Vagina (tissue), 2 donors: ENCODE measurements at regions not wholly inside any gene's neighbourhood (a gene's known extent, or its start where the extent isn't known, plus 50 kb on each side); places are given as distances from the start of the nearest gene placed in this dataset.

Experiments used
- DNase-seq, 2 donors: peaks; one replicate each; pipeline ENCODE4 v3.0.0-alpha.2; 2017; ENCODE audit errors: extremely low spot score in 2 of 2
- H3K27ac ChIP-seq: fragments of 200-600 bp; sonication (generic); one replicate; pipeline ENCODE4 v1.5.1; 2019
- H3K27me3 ChIP-seq: fragments of 200-600 bp; sonication (generic); one replicate; pipeline ENCODE4 v1.5.1; 2019
- H3K36me3 ChIP-seq, 2 donors: fragments of 200-600 bp; sonication (generic); one replicate each; pipeline ENCODE4 v1.5.1; 2017 to 2019
- H3K4me1 ChIP-seq: fragments of 200-600 bp; sonication (generic); one replicate; pipeline ENCODE4 v1.5.1; 2019
- H3K4me3 ChIP-seq, 2 donors: fragments of 200-600 bp; sonication (generic); 1 replicate in 1 of 2; 2 replicates in 1 of 2; pipeline ENCODE4 v1.5.1; 2016 to 2019
- H3K9me3 ChIP-seq: fragments of 200-600 bp; sonication (generic); one replicate; pipeline ENCODE4 v1.5.1; 2019
- CTCF ChIP-seq, 3 experiments: fragments of 450-650 bp in 2 of 3; fragments of 200-600 bp in 1 of 3; sonication (generic) in 1 of 3; IDR thresholded peaks; one replicate each; pipeline ENCODE4 v1.5.1; 2017 to 2019; ENCODE audit warnings: antibody characterized with exemption in 3 of 3, mild to moderate bottlenecking in 2 of 3, moderate library complexity in 2 of 3
- POLR2A ChIP-seq, 2 donors: fragments of 450-650 bp; IDR thresholded peaks; one replicate each; pipeline ENCODE4 v1.6.1; 2017; ENCODE audit warnings: antibody characterized with exemption in 2 of 2, mild to moderate bottlenecking in 2 of 2, moderate library complexity in 2 of 2
- POLR2AphosphoS5 ChIP-seq, 2 donors: sonication (generic); formaldehyde crosslinking; IDR thresholded peaks; one replicate each; pipeline ENCODE4 v1.9.0; 2017; ENCODE audit warnings: antibody characterized with exemption in 2 of 2, mild to moderate bottlenecking in 2 of 2, low read depth in 1 of 2; ENCODE audit not compliant: insufficient read depth in 1 of 2
- intact Hi-C: fragments of 100-400 bp; cut with DNase I; formaldehyde crosslinking; loops from one replicate; pipeline ENCODE4 v1.15.1; 2023

GRCh38 chr2:234403074-234403473 is 93.8 kb downstream of the ARL4C start:
- Histone ChIP-seq H3K4me3 (no peak overlapping the region), H3K36me3 (no peaks in the 10 kb centered on the region), H3K27ac (no peak overlapping the region), H3K27me3 (no peaks in the 10 kb centered on the region), H3K4me1 (no peaks in the 10 kb centered on the region), H3K9me3 (no peaks in the 10 kb centered on the region)
- no peak for DNase-seq
- intact Hi-C loops = no loop called here
- TF ChIP-seq POLR2AphosphoS5 (IDR thresholded peaks at IDR 0.05; ENCODE audit: insufficient read depth in 1 of 2, low read depth in 1 of 2) (no peak), CTCF (IDR thresholded peaks at IDR 0.05) (no peak), POLR2A (IDR thresholded peaks at IDR 0.05) (no peak)

- TF ChIP-seq POLR2A (IDR thresholded peaks at IDR 0.05) (no peak), POLR2AphosphoS5 (IDR thresholded peaks at IDR 0.05; ENCODE audit: insufficient read depth in 1 of 2, low read depth in 1 of 2) (no peak), CTCF (IDR thresholded peaks at IDR 0.05) (no peak)
Observed at GRCh38 chr2:234401426-234401825, 95.5 kb downstream of the ARL4C start.

GRCh38 chr2:234399451-234400246 is 97.2 kb downstream of the ARL4C start:
- intact Hi-C loops = no loop called here
- H3K4me3 ChIP-seq = no peak overlapping the region
- H3K36me3 ChIP-seq = no peaks in the 10 kb centered on the region

More at GRCh38 chr2:234401426-234401825, 95.5 kb downstream of the ARL4C start:
- Histone ChIP-seq H3K27me3 (no peaks in the 10 kb centered on the region), H3K4me3 (no peak overlapping the region), H3K27ac (no peak overlapping the region), H3K36me3 (no peaks in the 10 kb centered on the region), H3K9me3 (no peaks in the 10 kb centered on the region), H3K4me1 (no peaks in the 10 kb centered on the region)
- no peak for DNase-seq
- intact Hi-C loops = no loop called here

GRCh38 chr2:234398531-234398930 is 98.3 kb downstream of the ARL4C start:
- TF ChIP-seq CTCF (IDR thresholded peaks at IDR 0.05) (no peak), POLR2AphosphoS5 (IDR thresholded peaks at IDR 0.05; ENCODE audit: insufficient read depth in 1 of 2, low read depth in 1 of 2) (no peak), POLR2A (IDR thresholded peaks at IDR 0.05) (no peak)
- Histone ChIP-seq H3K4me3 (no peak overlapping the region), H3K27me3 (no peaks in the 10 kb centered on the region), H3K27ac (no peak overlapping the region), H3K9me3 (no peaks in the 10 kb centered on the region), H3K36me3 (no peaks in the 10 kb centered on the region), H3K4me1 (no peaks in the 10 kb centered on the region)
- intact Hi-C loops = no loop called here
- DNase-seq = no peak

More at GRCh38 chr2:234399451-234400246, 97.2 kb downstream of the ARL4C start:
- no peak for DNase-seq
- H3K4me1 ChIP-seq = no peaks in the 10 kb centered on the region
- H3K27ac ChIP-seq = no peak overlapping the region
- no peaks in the 10 kb centered on the region for H3K9me3 ChIP-seq
- no peaks in the 10 kb centered on the region for H3K27me3 ChIP-seq
- TF ChIP-seq CTCF (IDR thresholded peaks at IDR 0.05) = no peak
- TF ChIP-seq POLR2A (IDR thresholded peaks at IDR 0.05) = no peak
- TF ChIP-seq POLR2AphosphoS5 (IDR thresholded peaks at IDR 0.05; ENCODE audit: insufficient read depth in 1 of 2, low read depth in 1 of 2) = no peak

- Histone ChIP-seq H3K27ac (no peak overlapping the region), H3K4me1 (no peaks in the 10 kb centered on the region), H3K4me3 (no peak overlapping the region), H3K27me3 (no peaks in the 10 kb centered on the region), H3K9me3 (no peaks in the 10 kb centered on the region), H3K36me3 (no peaks in the 10 kb centered on the region)
- TF ChIP-seq POLR2AphosphoS5 (IDR thresholded peaks at IDR 0.05; ENCODE audit: insufficient read depth in 1 of 2, low read depth in 1 of 2) = no peak
- no peak for TF ChIP-seq POLR2A (IDR thresholded peaks at IDR 0.05)
- no peak for TF ChIP-seq CTCF (IDR thresholded peaks at IDR 0.05)
- intact Hi-C loops = no loop called here
- no peak for DNase-seq
Observed at GRCh38 chr2:234395891-234396420, 100.9 kb downstream of the ARL4C start.
